ENCODE measurements at regions not wholly inside any gene's neighbourhood (a gene's known extent, or its start where the extent isn't known, plus 50 kb on each side); places are given as distances from the start of the nearest gene placed in this dataset.

- no peak for TF ChIP-seq CTCF (IDR thresholded peaks at IDR 0.05; ENCODE audit: low read length)
- no peak for TF ChIP-seq EZH2phosphoT487 (IDR thresholded peaks at IDR 0.05; ENCODE audit: low read length)
- no peak for TF ChIP-seq EZH2 (optimal IDR thresholded peaks at IDR 0.05; ENCODE audit: low read depth, low read length)
Measured at GRCh38 chr2:168338292-168338691, 90.9 kb upstream of the STK39 start.
